Skeletal muscle satellite cell (primary cell): ENCODE measurements at regions not wholly inside any gene's neighbourhood (a gene's known extent, or its start where the extent isn't known, plus 50 kb on each side); places are given as distances from the start of the nearest gene placed in this dataset.

ENCODE experiments used
- H3K27me3 ChIP-seq: 2 replicates; pipeline ENCODE4 v1.7.0; 2013; ENCODE audit warnings: low read length; ENCODE audit not compliant: control insufficient read depth, insufficient read depth
- H3K36me3 ChIP-seq: 2 replicates; pipeline ENCODE4 v1.7.0; 2013; ENCODE audit warnings: mild to moderate bottlenecking, control low read depth, low read length; ENCODE audit not compliant: insufficient read depth
- H3K4me1 ChIP-seq: 2 replicates; pipeline ENCODE4 v1.7.0; 2013; ENCODE audit warnings: low read length; ENCODE audit not compliant: control insufficient read depth, insufficient read depth
- H3K4me2 ChIP-seq: 2 replicates; pipeline ENCODE4 v1.7.0; 2013; ENCODE audit warnings: mild to moderate bottlenecking, low read length
- H3K4me3 ChIP-seq: 2 replicates; pipeline ENCODE4 v1.7.0; 2013; ENCODE audit warnings: low read length
- H3K9ac ChIP-seq: 2 replicates; pipeline ENCODE4 v1.7.0; 2013; ENCODE audit warnings: mild to moderate bottlenecking, low read depth, low read length, moderate library complexity
- H3K9me3 ChIP-seq: replicated peaks from 2 replicates; pipeline ENCODE4 v1.7.0; 2013; ENCODE audit warnings: mild to moderate bottlenecking, control low read depth, low read length

GRCh38 chr1:59165353-59165752 lies 131.5 kb upstream of the FGGY start:
- Histone ChIP-seq H3K4me1 (peaks cover 45% of the 10 kb centered on the region), H3K36me3 (no peaks in the 10 kb centered on the region), H3K4me2 (no peak overlapping the region), H3K9me3 (no peaks in the 10 kb centered on the region), H3K4me3 (no peak overlapping the region), H3K9ac (no peak overlapping the region), H3K27me3 (no peaks in the 10 kb centered on the region)

DNA sequence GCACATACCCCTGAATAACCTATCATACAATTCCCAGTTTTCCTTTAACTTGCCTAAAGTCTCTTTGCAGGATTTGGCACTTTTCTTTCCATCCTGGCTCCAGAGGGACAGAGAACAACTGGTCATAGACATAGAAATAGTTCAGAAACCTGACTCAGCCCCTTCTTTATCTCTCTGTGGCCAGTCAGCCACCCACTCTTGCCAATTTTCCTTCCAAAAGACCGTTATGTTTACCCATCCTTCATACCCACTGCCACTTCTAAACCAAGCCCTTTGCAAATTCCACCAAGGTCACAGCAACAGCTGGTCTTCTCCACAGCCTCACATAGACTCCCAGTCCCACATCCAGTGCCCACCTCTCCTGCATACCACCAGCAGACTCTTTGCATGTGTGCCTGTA lies 127.2 kb upstream of the FGGY start:
- H3K9ac ChIP-seq: no peak overlapping the region
- no peak overlapping the region for H3K4me3 ChIP-seq
- H3K4me2 ChIP-seq: no peak overlapping the region
- H3K27me3 ChIP-seq: no peaks in the 10 kb centered on the region
- H3K9me3 ChIP-seq: no peaks in the 10 kb centered on the region
- peaks cover 26% of the 10 kb centered on the region for H3K4me1 ChIP-seq
- H3K36me3 ChIP-seq: no peaks in the 10 kb centered on the region

DNA sequence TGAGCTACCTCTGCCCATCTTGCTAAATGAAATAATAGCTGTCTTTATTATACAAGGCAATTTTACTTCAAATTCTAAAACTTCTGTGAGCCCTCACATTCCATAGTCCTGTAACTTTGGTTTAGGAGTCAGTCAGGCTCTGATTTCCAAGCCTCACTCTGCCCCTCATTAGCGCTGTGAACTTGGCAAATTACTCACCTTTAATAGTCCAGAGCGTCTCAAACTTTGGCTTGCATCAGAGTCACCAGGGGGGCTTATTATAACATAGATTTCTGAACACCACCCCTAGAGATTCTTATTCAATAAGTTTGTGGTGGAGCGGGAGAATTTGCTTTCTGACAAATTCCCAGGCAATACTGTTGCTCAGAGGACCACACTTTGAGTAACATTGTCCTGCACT lies 126.2 kb upstream of the FGGY start:
- no peak overlapping the region for H3K9ac ChIP-seq
- no peak overlapping the region for H3K4me3 ChIP-seq
- no peak overlapping the region for H3K4me2 ChIP-seq
- H3K9me3 ChIP-seq: no peaks in the 10 kb centered on the region
- H3K4me1 ChIP-seq: peaks cover 18% of the 10 kb centered on the region
- no peaks in the 10 kb centered on the region for H3K27me3 ChIP-seq
- no peaks in the 10 kb centered on the region for H3K36me3 ChIP-seq

DNA sequence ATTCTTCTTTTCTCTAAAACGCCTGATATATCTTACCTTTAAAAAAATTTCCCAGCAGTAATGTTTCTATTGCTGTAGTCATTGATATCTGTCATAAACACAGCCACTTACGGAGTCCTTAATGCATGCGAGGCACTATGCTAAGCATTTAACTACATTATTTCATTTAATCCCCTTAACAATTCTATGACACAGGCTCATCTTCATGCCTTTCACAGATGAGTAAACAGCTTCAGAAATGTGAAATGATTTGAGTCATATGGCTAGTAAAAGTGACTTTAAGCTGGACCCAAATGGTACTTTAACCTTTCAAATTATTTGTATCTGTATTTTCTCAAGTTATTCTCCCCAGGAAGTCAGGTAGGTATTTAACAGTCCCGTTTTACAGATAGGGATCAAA lies 125.1 kb upstream of the FGGY start:
- Histone ChIP-seq H3K36me3 (no peaks in the 10 kb centered on the region), H3K4me2 (no peak overlapping the region), H3K9ac (no peak overlapping the region), H3K9me3 (no peaks in the 10 kb centered on the region), H3K4me3 (no peak overlapping the region), H3K4me1 (peaks cover 18% of the 10 kb centered on the region), H3K27me3 (no peaks in the 10 kb centered on the region)

GRCh38 chr1:59172693-59173092 lies 124.2 kb upstream of the FGGY start:
- H3K4me1 ChIP-seq: peaks cover 18% of the 10 kb centered on the region
- H3K9me3 ChIP-seq: no peaks in the 10 kb centered on the region
- no peaks in the 10 kb centered on the region for H3K36me3 ChIP-seq
- H3K27me3 ChIP-seq: no peaks in the 10 kb centered on the region
- H3K4me2 ChIP-seq: no peak overlapping the region
- H3K9ac ChIP-seq: no peak overlapping the region
- no peak overlapping the region for H3K4me3 ChIP-seq

DNA sequence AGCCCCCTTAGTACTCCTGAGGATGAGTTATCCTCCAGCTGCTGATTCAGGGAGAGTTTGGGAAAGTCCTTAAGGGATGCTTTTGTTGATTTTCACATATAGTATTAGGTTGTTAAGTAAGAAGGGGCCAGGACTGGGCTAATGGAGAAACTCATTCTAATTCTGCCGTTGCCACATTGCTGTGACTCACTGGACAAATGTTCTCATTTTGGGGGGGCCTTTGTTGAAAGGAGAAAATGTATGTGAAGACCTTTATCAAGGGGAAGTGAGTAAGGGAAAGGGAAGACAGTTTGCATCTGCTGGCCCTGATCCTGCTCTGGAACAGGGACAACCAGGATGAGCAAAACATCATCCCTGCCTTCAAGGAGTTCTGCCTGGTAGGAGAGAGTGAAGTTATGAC lies 123.2 kb upstream of the FGGY start:
- Histone ChIP-seq H3K9me3 (no peaks in the 10 kb centered on the region), H3K4me3 (no peak overlapping the region), H3K4me2 (no peak overlapping the region), H3K36me3 (no peaks in the 10 kb centered on the region), H3K27me3 (no peaks in the 10 kb centered on the region), H3K4me1 (peaks cover 18% of the 10 kb centered on the region), H3K9ac (no peak overlapping the region)

DNA sequence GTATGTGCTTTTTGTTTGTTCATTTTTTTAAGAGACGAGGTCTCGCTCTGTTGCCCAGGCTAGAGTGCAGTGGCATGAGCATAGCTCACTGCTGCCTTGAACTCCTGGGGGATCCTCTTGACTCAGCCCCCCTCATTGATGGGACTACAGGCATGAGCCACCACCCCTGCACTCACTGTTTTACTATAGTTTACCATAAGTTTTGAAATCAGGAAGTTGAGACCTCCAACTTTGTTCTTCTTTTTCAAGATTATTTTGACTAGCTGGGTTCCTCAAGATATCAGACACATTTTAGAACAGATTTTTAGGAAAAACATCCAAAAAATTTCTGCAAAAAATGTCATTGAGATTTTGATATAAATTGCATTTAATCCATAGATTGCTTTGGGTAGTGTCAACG lies 120.4 kb upstream of the FGGY start:
- peaks cover 9% of the 10 kb centered on the region for H3K4me1 ChIP-seq
- no peak overlapping the region for H3K4me3 ChIP-seq
- H3K36me3 ChIP-seq: no peaks in the 10 kb centered on the region
- H3K4me2 ChIP-seq: no peak overlapping the region
- no peak overlapping the region for H3K9ac ChIP-seq
- no peaks in the 10 kb centered on the region for H3K9me3 ChIP-seq
- no peaks in the 10 kb centered on the region for H3K27me3 ChIP-seq

- Histone ChIP-seq H3K4me1 (peaks cover 9% of the 10 kb centered on the region), H3K4me3 (no peak overlapping the region), H3K36me3 (no peaks in the 10 kb centered on the region), H3K27me3 (no peaks in the 10 kb centered on the region), H3K9ac (no peak overlapping the region), H3K9me3 (no peaks in the 10 kb centered on the region), H3K4me2 (no peak overlapping the region)
Measured at GRCh38 chr1:59177756-59178155, 119.1 kb upstream of the FGGY start.

DNA sequence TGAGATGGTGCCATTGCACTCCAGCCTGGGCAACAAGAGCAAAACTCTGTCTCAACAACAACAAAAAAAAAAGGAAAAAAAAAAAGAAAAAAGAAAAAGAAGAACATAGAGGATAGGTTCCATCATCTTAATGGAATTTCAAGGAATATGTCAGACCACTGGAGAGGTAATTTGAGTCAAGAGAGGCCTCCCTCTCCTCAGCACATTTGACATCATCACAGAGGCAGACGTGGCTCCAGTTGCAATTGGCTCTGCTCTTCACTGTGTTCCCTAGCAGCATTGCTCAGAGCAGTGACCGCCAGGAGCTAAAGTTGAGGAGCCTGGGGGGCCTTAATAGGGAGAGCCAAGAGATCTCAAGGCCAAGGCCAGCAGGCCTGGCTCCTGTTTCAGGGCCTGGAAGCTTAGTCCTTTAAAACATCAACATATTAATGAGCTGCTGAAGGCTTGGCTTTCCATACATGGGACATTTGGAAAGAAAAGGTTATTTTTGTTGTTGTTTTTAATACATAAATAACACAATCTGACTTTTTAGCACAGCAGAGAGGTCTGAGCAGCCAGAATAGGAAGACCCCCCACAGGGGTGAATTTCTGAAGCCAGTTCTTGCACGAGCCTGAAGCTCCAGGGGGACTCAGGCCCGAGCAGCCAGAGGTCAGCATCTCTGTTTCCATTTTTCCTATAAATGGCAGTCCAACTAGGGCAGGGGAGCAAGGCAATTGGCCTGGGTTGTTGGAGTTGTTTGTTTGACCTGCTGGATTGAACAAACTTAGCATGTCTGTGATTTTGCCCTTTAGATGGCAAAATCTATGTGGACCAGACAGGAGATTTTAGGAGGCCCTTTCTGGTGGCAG lies 118.3 kb upstream of the FGGY start:
- no peaks in the 10 kb centered on the region for H3K9me3 ChIP-seq
- H3K27me3 ChIP-seq: no peaks in the 10 kb centered on the region
- no peak overlapping the region for H3K4me2 ChIP-seq
- H3K4me1 ChIP-seq: peaks cover 6% of the 10 kb centered on the region
- no peak overlapping the region for H3K4me3 ChIP-seq
- H3K36me3 ChIP-seq: no peaks in the 10 kb centered on the region
- H3K9ac ChIP-seq: no peak overlapping the region

GRCh38 chr1:59179673-59180072 lies 117.2 kb upstream of the FGGY start:
- Histone ChIP-seq H3K4me2 (no peak overlapping the region), H3K27me3 (no peaks in the 10 kb centered on the region), H3K9me3 (no peaks in the 10 kb centered on the region), H3K9ac (no peak overlapping the region), H3K36me3 (no peaks in the 10 kb centered on the region), H3K4me1 (no peaks in the 10 kb centered on the region), H3K4me3 (no peak overlapping the region)

DNA sequence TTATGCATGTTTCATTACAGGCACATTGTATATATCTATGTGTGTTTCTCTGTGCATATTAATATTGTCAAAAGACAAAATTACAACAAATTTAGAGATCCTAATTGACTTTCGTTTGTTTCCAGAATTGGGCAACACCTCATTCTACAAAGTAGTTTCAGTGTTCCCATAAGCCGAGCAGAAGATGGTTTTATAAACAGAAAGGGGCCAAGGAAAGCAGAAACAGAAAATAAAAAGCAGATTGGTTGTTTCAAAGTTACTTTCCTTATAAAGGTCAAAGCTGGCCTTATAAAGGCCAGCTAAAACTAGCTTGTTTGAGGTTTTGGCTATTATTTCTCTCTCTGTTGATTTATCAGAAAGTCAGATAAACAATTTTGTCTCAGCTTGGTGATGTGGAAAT lies 116.2 kb upstream of the FGGY start:
- no peaks in the 10 kb centered on the region for H3K4me1 ChIP-seq
- no peak overlapping the region for H3K9ac ChIP-seq
- no peaks in the 10 kb centered on the region for H3K27me3 ChIP-seq
- H3K4me2 ChIP-seq: no peak overlapping the region
- no peaks in the 10 kb centered on the region for H3K9me3 ChIP-seq
- no peaks in the 10 kb centered on the region for H3K36me3 ChIP-seq
- no peak overlapping the region for H3K4me3 ChIP-seq

GRCh38 chr1:59183749-59184317 lies 113.1 kb upstream of the FGGY start:
- Histone ChIP-seq H3K9ac (no peak overlapping the region), H3K9me3 (no peaks in the 10 kb centered on the region), H3K4me3 (no peak overlapping the region), H3K27me3 (no peaks in the 10 kb centered on the region), H3K36me3 (no peaks in the 10 kb centered on the region), H3K4me1 (no peaks in the 10 kb centered on the region), H3K4me2 (no peak overlapping the region)
